Liver (tissue), 8 donors: ENCODE measurements at regions not wholly inside any gene's neighbourhood (a gene's known extent, or its start where the extent isn't known, plus 50 kb on each side); places are given as distances from the start of the nearest gene placed in this dataset.

Source experiments
- DNase-seq: peaks from one replicate; pipeline ENCODE4 v3.0.0-alpha.2; 2017; ENCODE audit warnings: low spot score
- H3K27ac ChIP-seq, 2 donors: one replicate each; pipeline ENCODE4 v1.7.0; 2013; ENCODE audit warnings: inconsistent platforms in 2 of 2, low read length in 2 of 2, control low read depth in 1 of 2, low read depth in 1 of 2, mild to moderate bottlenecking in 1 of 2
- H3K27me3 ChIP-seq, 4 donors: one replicate each; pipeline versions ENCODE4 v1.6.1 to v1.7.0; 2013; ENCODE audit warnings: low read length in 3 of 4, inconsistent platforms in 1 of 4, mild to moderate bottlenecking in 1 of 4, moderate library complexity in 1 of 4; ENCODE audit not compliant: control insufficient read depth in 4 of 4, insufficient read depth in 4 of 4
- H3K36me3 ChIP-seq, 4 donors: one replicate each; pipeline versions ENCODE4 v1.6.1 to v1.7.0; 2013; ENCODE audit warnings: low read length in 3 of 4, mild to moderate bottlenecking in 3 of 4, low read depth in 1 of 4, moderate library complexity in 1 of 4; ENCODE audit not compliant: control insufficient read depth in 4 of 4, insufficient read depth in 3 of 4
- H3K4me1 ChIP-seq, 4 donors: one replicate each; pipeline versions ENCODE4 v1.6.1 to v1.7.0; 2013; ENCODE audit warnings: low read length in 3 of 4, mild to moderate bottlenecking in 3 of 4, moderate library complexity in 1 of 4; ENCODE audit not compliant: control insufficient read depth in 4 of 4, insufficient read depth in 4 of 4
- H3K4me3 ChIP-seq, 3 donors: one replicate each; pipeline versions ENCODE4 v1.6.1 to v1.7.0; 2013; ENCODE audit warnings: low read length in 3 of 3, control low read depth in 1 of 3, low read depth in 1 of 3, mild to moderate bottlenecking in 1 of 3
- H3K9ac ChIP-seq, 2 donors: one replicate each; pipeline ENCODE4 v1.7.0; 2013; ENCODE audit warnings: low read length in 2 of 2, mild to moderate bottlenecking in 2 of 2, moderate library complexity in 2 of 2, control low read depth in 1 of 2, low read depth in 1 of 2
- H3K9me3 ChIP-seq, 4 donors: one replicate each; pipeline versions ENCODE4 v1.6.1 to v1.7.0; 2013; ENCODE audit warnings: low read length in 3 of 4; ENCODE audit not compliant: control insufficient read depth in 4 of 4
- EGR1 ChIP-seq, 2 donors: IDR thresholded peaks; 2 replicates each; pipeline ENCODE4 v1.6.1; 2016 to 2018; ENCODE audit warnings: antibody characterized with exemption in 2 of 2, low read depth in 2 of 2
- FOXA1 ChIP-seq: IDR thresholded peaks from 2 replicates; pipeline ENCODE4 v1.6.1; 2016; ENCODE audit warnings: antibody characterized with exemption
- FOXA2 ChIP-seq: IDR thresholded peaks from 2 replicates; pipeline ENCODE4 v1.6.1; 2016; ENCODE audit warnings: antibody characterized with exemption
- GABPA ChIP-seq, 2 donors: IDR thresholded peaks in 1 of 2; conservative IDR thresholded peaks in 1 of 2; 2 replicates each; pipeline ENCODE4 v1.6.1; 2016; ENCODE audit warnings: antibody characterized with exemption in 2 of 2, mild to moderate bottlenecking in 1 of 2, moderate library complexity in 1 of 2
- HNF4A ChIP-seq, 2 donors: conservative IDR thresholded peaks; 2 replicates each; pipeline ENCODE4 v1.6.1; 2016; ENCODE audit warnings: antibody characterized with exemption in 2 of 2, mild to moderate bottlenecking in 2 of 2
- HNF4G ChIP-seq: IDR thresholded peaks from 2 replicates; pipeline ENCODE4 v1.6.1; 2016; ENCODE audit warnings: antibody characterized with exemption
- JUND ChIP-seq, 2 donors: IDR thresholded peaks; 2 replicates each; pipeline ENCODE4 v1.6.1; 2016; ENCODE audit warnings: antibody characterized with exemption in 2 of 2
- NR2F2 ChIP-seq: IDR thresholded peaks from 2 replicates; pipeline ENCODE4 v1.6.1; 2016; ENCODE audit warnings: antibody characterized with exemption
- RAD21 ChIP-seq, 2 donors: IDR thresholded peaks; 2 replicates each; pipeline ENCODE4 v1.6.1; 2016; ENCODE audit warnings: antibody characterized with exemption in 2 of 2, mild to moderate bottlenecking in 2 of 2
- RXRA ChIP-seq, 2 donors: IDR thresholded peaks; 2 replicates each; pipeline ENCODE4 v1.6.1; 2017 to 2018; ENCODE audit warnings: antibody characterized with exemption in 2 of 2, mild to moderate bottlenecking in 1 of 2
- SP1 ChIP-seq: IDR thresholded peaks from 2 replicates; pipeline ENCODE4 v1.6.1; 2018; ENCODE audit warnings: antibody characterized with exemption, mild to moderate bottlenecking
- TAF1 ChIP-seq: conservative IDR thresholded peaks from 2 replicates; pipeline ENCODE4 v1.6.1; 2016; ENCODE audit warnings: antibody characterized with exemption, mild to moderate bottlenecking
- YY1 ChIP-seq: IDR thresholded peaks from 2 replicates; pipeline ENCODE4 v1.6.1; 2016; ENCODE audit warnings: antibody characterized with exemption, mild to moderate bottlenecking
- WGBS: extraction: QIAGEN DNeasy Blood & Tissue Kit; methylation state at CpG from one replicate; pipeline ENCODE4 v1.1.7; 2013; 5-methylcytosine and 5-hydroxymethylcytosine counted together
- TF ChIP-seq, protein P1 (sequence below): fragments of 150-350 bp; IDR thresholded peaks from 2 replicates; pipeline ENCODE4 v1.5.1; 2017; ENCODE audit warnings: improper control_type of control experiment, low read depth, low read length; ENCODE audit not compliant: missing input control
- TF ChIP-seq, protein P2 (sequence below): IDR thresholded peaks from 2 replicates; pipeline ENCODE4 v1.6.1; 2016; ENCODE audit warnings: antibody characterized with exemption
- TF ChIP-seq, protein P3 (sequence below): IDR thresholded peaks from 2 replicates; pipeline ENCODE4 v1.6.1; 2016; ENCODE audit warnings: antibody characterized with exemption
- TF ChIP-seq, protein P4 (sequence below): IDR thresholded peaks from 2 replicates; pipeline ENCODE4 v1.6.1; 2016; ENCODE audit warnings: antibody characterized with exemption
- TF ChIP-seq, protein P5 (sequence below): IDR thresholded peaks from 2 replicates; pipeline ENCODE4 v1.6.1; 2016; ENCODE audit warnings: antibody characterized with exemption, mild to moderate bottlenecking
- donor health status: healthy.
- donor health status: healthy.
- donor health status: healthy.
- donor health status: healthy.
- donor health status: healthy.

DNA sequence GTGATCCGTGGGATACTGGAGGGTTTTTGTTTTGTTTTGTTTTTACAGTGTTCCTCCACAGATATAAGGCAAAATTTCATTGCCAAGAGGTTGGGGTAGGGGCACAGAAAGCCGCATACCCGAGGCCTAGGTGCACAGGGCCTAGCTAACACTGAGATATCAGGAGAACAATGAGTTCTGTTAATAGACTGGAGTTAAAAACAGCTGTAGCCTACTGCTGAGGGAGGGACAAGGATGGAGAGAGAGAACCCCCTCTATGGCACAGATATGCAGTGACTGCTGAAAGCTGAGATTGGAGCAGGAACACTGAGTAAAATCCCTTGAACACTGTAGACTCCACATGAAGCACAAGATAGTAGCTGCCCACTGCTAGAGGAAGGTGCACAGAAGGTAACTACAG is 53.1 kb upstream of the MAP3K13 start:
- peaks cover 3 to 29% (median 14%) of the 10 kb centered on the region in 4 donors for H3K4me1 ChIP-seq

DNA sequence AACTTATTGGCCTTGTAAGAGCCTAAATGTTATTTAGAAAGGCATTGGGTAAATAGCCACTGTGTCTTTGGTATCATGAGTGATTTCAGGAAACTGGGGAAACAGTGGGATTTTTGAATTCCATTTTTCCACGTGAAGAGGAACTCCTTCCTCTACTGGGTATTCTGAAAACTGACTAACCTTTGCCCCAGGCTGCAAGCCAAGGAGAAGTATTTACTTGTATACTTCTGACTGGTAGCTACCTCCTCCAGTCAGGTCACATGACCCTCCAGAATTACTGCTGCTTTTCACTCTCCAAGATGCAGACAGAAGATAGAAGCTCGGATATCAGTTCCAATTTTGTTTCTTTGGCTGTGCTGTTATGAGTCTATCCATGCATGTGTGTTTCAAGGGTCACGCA is 50.9 kb upstream of the MAP3K13 start:
- WGBS: 55% methylated on average over 3 of the region's 3 CpGs
- peaks cover 3 to 36% (median 19%) of the 10 kb centered on the region in 4 donors for H3K4me1 ChIP-seq
- no peaks in the 10 kb centered on the region for H3K27me3 ChIP-seq
- no peak for DNase-seq
- H3K27ac ChIP-seq: no peak overlapping the region
- no peaks in the 10 kb centered on the region for H3K36me3 ChIP-seq
- no peaks in the 10 kb centered on the region for H3K9me3 ChIP-seq
- no peak overlapping the region for H3K9ac ChIP-seq
- no peak overlapping the region for H3K4me3 ChIP-seq
- TF ChIP-seq, protein P1, sequence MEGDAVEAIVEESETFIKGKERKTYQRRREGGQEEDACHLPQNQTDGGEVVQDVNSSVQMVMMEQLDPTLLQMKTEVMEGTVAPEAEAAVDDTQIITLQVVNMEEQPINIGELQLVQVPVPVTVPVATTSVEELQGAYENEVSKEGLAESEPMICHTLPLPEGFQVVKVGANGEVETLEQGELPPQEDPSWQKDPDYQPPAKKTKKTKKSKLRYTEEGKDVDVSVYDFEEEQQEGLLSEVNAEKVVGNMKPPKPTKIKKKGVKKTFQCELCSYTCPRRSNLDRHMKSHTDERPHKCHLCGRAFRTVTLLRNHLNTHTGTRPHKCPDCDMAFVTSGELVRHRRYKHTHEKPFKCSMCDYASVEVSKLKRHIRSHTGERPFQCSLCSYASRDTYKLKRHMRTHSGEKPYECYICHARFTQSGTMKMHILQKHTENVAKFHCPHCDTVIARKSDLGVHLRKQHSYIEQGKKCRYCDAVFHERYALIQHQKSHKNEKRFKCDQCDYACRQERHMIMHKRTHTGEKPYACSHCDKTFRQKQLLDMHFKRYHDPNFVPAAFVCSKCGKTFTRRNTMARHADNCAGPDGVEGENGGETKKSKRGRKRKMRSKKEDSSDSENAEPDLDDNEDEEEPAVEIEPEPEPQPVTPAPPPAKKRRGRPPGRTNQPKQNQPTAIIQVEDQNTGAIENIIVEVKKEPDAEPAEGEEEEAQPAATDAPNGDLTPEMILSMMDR: no peak
- TF ChIP-seq RXRA (IDR thresholded peaks at IDR 0.05) (no peak), SP1 (no peak), FOXA1 (no peak), NR2F2 (no peak), YY1 (no peak)
- TF ChIP-seq, protein P2, sequence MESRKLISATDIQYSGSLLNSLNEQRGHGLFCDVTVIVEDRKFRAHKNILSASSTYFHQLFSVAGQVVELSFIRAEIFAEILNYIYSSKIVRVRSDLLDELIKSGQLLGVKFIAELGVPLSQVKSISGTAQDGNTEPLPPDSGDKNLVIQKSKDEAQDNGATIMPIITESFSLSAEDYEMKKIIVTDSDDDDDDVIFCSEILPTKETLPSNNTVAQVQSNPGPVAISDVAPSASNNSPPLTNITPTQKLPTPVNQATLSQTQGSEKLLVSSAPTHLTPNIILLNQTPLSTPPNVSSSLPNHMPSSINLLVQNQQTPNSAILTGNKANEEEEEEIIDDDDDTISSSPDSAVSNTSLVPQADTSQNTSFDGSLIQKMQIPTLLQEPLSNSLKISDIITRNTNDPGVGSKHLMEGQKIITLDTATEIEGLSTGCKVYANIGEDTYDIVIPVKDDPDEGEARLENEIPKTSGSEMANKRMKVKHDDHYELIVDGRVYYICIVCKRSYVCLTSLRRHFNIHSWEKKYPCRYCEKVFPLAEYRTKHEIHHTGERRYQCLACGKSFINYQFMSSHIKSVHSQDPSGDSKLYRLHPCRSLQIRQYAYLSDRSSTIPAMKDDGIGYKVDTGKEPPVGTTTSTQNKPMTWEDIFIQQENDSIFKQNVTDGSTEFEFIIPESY: no peak

More for the DNA sequence above, 53.1 kb upstream of the MAP3K13 start:
- no peaks in the 10 kb centered on the region for H3K36me3 ChIP-seq
- 89% methylated on average over 3 of the region's 3 CpGs for WGBS
- DNase-seq: no peak
- no peak overlapping the region for H3K4me3 ChIP-seq
- H3K27ac ChIP-seq: no peak overlapping the region
- no peak for TF ChIP-seq RAD21 (IDR thresholded peaks at IDR 0.05)
- TF ChIP-seq, protein P3, sequence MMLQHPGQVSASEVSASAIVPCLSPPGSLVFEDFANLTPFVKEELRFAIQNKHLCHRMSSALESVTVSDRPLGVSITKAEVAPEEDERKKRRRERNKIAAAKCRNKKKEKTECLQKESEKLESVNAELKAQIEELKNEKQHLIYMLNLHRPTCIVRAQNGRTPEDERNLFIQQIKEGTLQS: no peak
- TF ChIP-seq FOXA2: no peak
- no peak for TF ChIP-seq HNF4G
- TF ChIP-seq, protein P4, sequence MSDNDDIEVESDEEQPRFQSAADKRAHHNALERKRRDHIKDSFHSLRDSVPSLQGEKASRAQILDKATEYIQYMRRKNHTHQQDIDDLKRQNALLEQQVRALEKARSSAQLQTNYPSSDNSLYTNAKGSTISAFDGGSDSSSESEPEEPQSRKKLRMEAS: no peak
- TF ChIP-seq, protein P2: no peak
- no peak for TF ChIP-seq RXRA (IDR thresholded peaks at IDR 0.05)
- TF ChIP-seq, protein P1: no peak
- TF ChIP-seq EGR1 (IDR thresholded peaks at IDR 0.05; ENCODE audit: low read depth in 2 of 2): no peak
- no peak for TF ChIP-seq SP1
- no peak for TF ChIP-seq HNF4A (conservative IDR thresholded peaks at IDR 0.05)
- no peak for TF ChIP-seq TAF1
- TF ChIP-seq FOXA1: no peak
- TF ChIP-seq JUND (IDR thresholded peaks at IDR 0.05): no peak
- TF ChIP-seq, protein P5, sequence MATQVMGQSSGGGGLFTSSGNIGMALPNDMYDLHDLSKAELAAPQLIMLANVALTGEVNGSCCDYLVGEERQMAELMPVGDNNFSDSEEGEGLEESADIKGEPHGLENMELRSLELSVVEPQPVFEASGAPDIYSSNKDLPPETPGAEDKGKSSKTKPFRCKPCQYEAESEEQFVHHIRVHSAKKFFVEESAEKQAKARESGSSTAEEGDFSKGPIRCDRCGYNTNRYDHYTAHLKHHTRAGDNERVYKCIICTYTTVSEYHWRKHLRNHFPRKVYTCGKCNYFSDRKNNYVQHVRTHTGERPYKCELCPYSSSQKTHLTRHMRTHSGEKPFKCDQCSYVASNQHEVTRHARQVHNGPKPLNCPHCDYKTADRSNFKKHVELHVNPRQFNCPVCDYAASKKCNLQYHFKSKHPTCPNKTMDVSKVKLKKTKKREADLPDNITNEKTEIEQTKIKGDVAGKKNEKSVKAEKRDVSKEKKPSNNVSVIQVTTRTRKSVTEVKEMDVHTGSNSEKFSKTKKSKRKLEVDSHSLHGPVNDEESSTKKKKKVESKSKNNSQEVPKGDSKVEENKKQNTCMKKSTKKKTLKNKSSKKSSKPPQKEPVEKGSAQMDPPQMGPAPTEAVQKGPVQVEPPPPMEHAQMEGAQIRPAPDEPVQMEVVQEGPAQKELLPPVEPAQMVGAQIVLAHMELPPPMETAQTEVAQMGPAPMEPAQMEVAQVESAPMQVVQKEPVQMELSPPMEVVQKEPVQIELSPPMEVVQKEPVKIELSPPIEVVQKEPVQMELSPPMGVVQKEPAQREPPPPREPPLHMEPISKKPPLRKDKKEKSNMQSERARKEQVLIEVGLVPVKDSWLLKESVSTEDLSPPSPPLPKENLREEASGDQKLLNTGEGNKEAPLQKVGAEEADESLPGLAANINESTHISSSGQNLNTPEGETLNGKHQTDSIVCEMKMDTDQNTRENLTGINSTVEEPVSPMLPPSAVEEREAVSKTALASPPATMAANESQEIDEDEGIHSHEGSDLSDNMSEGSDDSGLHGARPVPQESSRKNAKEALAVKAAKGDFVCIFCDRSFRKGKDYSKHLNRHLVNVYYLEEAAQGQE: no peak
- TF ChIP-seq YY1: no peak
- no peak for TF ChIP-seq NR2F2
- TF ChIP-seq GABPA (IDR thresholded peaks at IDR 0.05 in 1 of 2, conservative IDR thresholded peaks at IDR 0.05 in 1 of 2): no peak
- no peaks in the 10 kb centered on the region for H3K27me3 ChIP-seq
- H3K9me3 ChIP-seq: no peaks in the 10 kb centered on the region
- no peak overlapping the region for H3K9ac ChIP-seq
